ENCODE measurements at regions not wholly inside any gene's neighbourhood (a gene's known extent, or its start where the extent isn't known, plus 50 kb on each side); places are given as distances from the start of the nearest gene placed in this dataset.
"Not testable (repeated sequence)": the region's sequence is repeated elsewhere in the genome, so short reads cannot be mapped to it uniquely, and the experiment has no call there.

- DNase-seq (ENCODE audit: low read depth), result no peak
These were observed 54.1 kb upstream of the PEG3 start for GRCh38 chr19:56894626-56895025.

GRCh38 chr19:56896095-56896494 is 55.6 kb upstream of the PEG3 start:
- DNase-seq (ENCODE audit: low read depth), result no peak

DNA sequence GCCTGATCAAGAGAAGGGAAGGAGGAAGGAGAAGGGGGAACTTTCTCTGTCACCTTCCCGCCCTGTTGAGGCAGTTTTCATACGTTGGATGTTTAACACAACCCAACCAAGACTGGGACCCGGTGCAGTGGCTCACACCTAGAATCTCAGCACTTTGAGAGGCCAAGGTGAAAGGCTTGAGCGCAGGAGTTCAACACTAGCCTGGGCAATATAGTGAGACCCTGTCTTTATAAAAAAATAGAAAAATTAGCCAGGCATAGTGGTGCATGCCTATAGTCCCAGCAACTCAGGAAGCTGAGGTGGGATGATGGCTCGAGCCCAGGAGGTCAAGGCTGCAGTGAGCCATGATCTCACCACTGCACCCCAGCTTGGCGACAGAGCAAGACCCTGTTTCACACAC is 59.4 kb upstream of the PEG3 start:
- DNase-seq (ENCODE audit: low read depth), result no peak

GRCh38 chr19:56900573-56901097 is 60.1 kb upstream of the PEG3 start:
- DNase-seq (ENCODE audit: low read depth), result no peak

DNA sequence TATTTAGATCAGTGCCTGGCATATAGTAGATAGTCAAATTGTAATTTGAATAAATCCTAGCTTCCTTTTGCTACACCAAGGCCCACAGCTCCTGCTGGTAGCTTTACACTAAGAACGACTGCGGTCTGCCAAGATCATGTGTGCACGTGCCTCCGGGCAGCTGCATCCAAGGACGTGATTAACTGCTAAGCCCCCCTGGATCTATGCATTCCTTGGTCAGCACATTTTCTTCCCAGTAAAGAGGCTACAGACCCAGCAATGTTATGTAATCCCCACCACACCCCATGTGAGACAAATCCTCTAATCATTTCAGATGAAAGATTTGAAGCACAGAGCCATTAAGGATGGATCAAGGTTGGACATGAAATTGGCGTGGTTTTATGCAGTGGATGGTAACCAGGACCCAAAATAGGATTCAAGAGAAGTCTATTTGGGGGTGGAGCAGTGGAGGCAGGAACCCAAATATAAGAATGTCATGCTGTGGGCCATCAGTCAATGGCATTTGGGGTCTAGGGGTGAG is 65.2 kb upstream of the PEG3 start:
- no peak for DNase-seq (ENCODE audit: low read depth)

GRCh38 chr19:56912401-56913112 is 72.0 kb upstream of the PEG3 start:
- no peak for DNase-seq (ENCODE audit: low read depth)

DNA sequence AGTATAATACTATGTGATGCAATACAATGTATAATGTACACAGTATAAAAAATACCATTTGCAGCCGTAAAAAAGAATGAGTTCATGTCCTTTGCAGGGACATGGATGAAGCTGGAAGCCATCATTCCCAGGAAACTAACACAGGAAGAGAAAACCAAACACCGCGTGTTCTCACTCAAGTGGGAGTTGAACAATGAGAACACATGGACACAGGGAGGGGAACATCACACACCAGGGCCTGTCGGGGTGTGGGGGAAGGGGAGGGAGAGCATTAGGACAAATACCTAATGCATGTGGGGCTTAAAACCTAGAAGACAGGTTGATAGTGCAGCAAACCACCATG is 72.6 kb upstream of the PEG3 start:
- DNase-seq (ENCODE audit: low read depth), result not testable (repeated sequence)

DNA sequence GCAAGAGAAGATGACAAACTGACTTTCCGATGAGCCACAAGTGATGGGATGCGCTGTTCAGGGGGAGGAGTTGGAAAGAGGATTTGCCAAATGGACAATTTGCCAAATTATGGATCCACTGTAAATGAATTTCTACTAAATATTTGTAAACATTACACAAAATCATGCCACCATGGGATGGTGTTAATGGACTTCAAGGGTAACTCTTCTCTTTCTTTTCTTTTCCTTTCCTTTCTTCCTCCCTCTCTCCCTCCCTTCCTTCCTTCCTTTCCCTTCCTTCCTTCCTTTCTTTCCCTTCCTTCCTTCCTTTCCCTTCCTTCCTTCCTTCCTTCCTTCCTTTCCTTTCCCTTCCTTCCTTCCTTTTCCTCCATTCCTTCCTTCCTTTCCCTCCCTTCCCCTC is 76.0 kb upstream of the PEG3 start:
- DNase-seq (ENCODE audit: low read depth), result no peak

- no peak for DNase-seq (ENCODE audit: low read depth)
These were observed 77.0 kb upstream of the PEG3 start for GRCh38 chr19:56917529-56917928.

DNA sequence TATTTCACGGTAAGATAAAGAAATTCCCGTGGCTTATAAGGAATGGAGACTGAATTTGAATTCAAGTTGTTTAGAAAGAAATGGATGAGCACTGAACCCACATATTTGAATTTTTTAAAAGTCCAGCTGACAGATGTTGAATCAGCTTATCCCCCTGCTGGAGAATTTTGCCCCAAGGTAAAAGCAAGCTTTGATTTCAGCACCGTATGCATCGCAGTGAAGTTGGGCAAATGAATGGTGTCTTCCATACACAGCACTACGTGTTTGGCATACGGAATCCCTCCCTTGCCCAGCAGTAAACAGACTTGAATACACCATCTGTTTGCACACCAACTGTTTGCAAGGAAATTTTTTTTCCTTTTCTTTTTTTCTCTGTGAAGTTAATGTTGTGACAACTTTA is 77.5 kb upstream of the PEG3 start:
- no peak for DNase-seq (ENCODE audit: low read depth)

- no peak for DNase-seq (ENCODE audit: low read depth)
These were observed 78.3 kb upstream of the PEG3 start for GRCh38 chr19:56918682-56919307.

DNA sequence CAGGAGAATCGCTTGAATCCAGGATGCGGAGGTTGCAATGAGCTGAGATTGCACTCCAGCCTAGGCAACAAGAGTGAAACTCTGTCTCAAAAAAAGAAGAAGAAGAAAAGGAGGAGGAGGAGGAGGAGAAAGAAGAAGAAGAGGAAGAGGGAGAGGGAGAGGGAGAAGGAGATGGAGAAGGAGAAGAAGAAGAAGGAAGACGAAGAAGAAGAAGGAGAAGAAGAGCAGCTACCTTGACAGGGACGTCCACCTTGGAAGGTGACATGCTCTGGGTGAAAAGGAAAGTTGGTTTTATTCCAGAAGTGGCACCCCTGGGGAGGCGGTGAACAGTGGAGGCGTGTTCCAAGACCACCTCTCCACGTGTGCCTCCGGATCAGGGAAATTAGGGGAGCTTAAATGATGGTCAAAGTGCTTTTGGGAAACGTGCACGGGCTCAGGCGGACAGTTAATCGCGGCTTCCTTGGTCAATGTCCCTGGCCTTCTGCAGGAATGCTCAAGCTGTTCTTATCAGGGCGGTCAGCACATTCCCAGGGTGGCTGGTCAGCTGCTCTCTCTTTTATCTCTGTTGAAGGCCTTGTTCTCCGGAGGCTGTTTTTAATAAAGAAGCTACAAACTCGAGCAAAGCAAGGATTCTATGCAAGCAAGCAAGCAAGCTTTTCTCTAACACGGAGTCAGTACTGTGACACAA is 78.9 kb upstream of the PEG3 start:
- DNase-seq (ENCODE audit: low read depth), result no peak

- not testable (repeated sequence) for DNase-seq (ENCODE audit: low read depth)
These were observed 85.6 kb upstream of the PEG3 start for GRCh38 chr19:56926094-56926493.

DNA sequence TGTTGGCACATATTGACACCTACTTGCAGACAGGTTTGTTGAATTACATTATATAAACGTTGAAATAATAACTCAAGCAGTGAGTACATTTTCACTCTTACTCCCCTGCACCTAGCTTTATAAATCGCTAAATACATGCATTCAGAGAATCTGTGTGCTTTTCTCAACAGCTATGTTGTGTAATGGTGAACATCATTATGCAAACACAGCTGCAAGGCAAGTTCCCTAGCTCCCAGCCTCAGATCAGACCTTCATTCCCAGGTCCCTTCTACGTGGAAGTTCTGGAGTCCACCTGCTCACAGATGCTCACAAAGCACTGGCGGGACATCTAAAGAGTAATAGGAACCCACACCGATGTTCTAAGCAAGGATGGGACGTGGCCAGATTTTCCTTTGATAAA is 86.8 kb upstream of the PEG3 start:
- no peak for DNase-seq (ENCODE audit: low read depth)

DNA sequence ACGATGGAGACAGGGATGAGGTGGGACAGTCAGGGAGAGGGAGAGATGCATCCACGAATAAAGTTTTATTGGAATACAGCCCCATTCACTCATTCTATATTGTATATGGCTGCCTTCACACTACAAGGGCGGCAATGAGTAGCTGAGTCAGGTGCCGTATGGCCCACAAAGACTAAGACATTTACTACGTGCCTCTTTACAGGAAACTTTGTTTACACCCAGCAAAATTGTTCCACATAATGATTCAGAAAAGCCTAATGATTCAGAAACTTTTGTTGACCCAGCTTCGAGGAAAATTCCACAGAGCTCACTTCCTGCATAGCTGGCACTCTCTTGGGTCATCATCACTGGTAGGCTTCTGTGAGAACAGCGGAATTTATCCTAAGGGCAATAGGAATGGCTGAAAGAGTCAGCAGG is 87.3 kb upstream of the PEG3 start:
- DNase-seq (ENCODE audit: low read depth), result no peak

DNA sequence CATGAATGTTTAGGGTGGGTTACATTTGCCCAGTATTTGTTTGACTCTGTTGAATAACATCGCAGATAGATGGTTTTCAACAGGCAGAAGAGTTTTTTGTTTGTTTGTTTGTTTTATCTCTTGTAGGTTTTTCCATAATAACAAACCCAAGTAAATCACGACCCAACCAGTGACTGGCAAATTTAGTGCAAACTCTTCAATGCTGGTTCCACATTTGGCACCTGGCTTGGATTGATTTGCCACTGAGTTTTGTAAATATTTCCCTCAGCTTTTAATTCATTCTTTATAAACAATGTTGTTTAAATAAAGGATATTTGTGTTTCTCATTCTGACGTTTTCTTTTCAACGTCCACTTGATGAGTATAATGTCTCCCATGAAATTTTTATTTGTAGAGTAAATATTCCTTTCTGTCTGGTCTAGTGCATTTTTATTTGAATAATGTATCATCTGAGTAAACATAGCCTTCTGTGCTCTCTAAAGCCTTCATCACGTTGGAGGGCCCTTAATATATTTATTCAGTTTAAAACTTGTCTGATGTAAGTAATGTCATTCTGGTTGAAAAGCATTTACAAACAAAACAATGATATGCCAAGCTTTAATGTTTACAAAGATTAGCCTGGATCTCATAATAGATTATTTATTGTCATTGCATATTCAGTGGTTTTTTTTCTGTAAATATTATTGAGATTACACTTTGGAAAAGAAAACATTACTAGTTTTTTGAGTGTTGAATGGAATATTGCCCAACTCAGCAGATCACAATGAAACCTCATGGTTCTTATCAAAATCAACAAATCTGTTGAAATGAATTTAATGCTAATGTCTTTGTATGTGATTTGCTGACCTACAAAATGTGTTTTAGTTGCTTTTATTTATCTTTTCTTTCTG is 90.4 kb upstream of the PEG3 start:
- DNase-seq (ENCODE audit: low read depth), result no peak

DNA sequence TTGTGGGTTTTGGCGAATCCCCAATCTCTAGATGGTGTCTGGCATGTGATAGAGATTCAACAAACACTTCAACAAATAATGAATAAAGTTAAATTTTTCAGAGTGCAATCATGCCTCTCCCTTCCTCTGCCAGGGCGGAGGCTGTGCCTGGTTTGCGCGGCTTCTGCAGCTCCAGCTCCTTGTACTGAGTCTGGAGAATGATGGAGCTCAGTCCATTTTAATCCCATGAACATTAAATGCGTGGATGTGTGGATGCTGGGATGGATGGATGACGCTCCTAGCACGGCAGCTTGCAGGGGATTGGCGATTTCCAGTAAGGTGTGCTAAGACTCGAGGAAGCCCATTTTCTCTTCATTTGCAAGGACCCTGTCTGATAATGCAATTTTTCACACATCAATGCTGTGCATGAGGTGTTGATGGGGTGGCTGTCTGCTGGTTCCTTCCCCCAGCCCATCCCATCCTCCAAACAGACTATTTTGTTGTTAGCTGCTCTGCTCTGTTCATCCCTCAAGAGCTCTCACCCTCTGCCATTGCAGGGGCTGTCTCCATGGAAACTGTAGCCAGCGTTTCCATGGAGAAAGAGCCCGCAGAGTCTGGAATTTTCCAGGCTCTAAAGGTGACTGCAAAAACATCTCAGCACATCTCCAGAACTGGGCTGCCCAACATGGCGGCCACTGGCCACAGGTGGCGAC is 92.6 kb upstream of the PEG3 start:
- DNase-seq (ENCODE audit: low read depth), result no peak

GRCh38 chr19:56934438-56935090 is 94.0 kb upstream of the PEG3 start:
- DNase-seq (ENCODE audit: low read depth), result no peak

- DNase-seq (ENCODE audit: low read depth), result no peak
These were observed 99.4 kb upstream of the PEG3 start for GRCh38 chr19:56939951-56940350.

GRCh38 chr19:56942756-56943155 is 102.2 kb upstream of the PEG3 start:
- DNase-seq (ENCODE audit: low read depth), result no peak
